Endothelial cell of umbilical vein (primary cell): ENCODE measurements at regions not wholly inside any gene's neighbourhood (a gene's known extent, or its start where the extent isn't known, plus 50 kb on each side); places are given as distances from the start of the nearest gene placed in this dataset.

Experiments used
- BruUV-seq: library from RNA; stranded (reverse); fragments of 400-500 nt; replicated peaks from 2 replicates; lab custom pipeline; 2021; lab: Mats Ljungman, UMichigan
- CTCF ChIA-PET: fragments of 300-600, 350-600 bp; sonication (Branson Sonifier 250); formaldehyde crosslinking; loops from one replicate; lab custom pipeline; 2021; ENCODE audit warnings: antibody characterized with exemption, inconsistent platforms; lab: Charles Lee
- POLR2A ChIA-PET: fragments of 300-600, 350-600 bp; sonication (Branson Sonifier 250); formaldehyde crosslinking; loops from one replicate; lab custom pipeline; 2021; ENCODE audit warnings: antibody characterized with exemption, inconsistent platforms; lab: Charles Lee
- DNase-seq: peaks from one replicate; pipeline ENCODE4 v3.0.0-alpha.2; 2011; ENCODE audit warnings: low read depth, low spot score
- FAIRE-seq: peaks from 2 replicates; lab custom pipeline; 2011; peaks lifted over from hg19 to GRCh38; lab: Jason Lieb, UNC
- H2AFZ ChIP-seq: 2 replicates; pipeline ENCODE4 v1.6.0; 2012; ENCODE audit warnings: low read depth, low read length, control low read depth, inconsistent platforms
- H3K27ac ChIP-seq: 2 replicates; pipeline ENCODE4 v1.5.1; 2011; ENCODE audit warnings: low read depth, mild to moderate bottlenecking, control low read depth, low read length, moderate library complexity; ENCODE audit not compliant: insufficient read depth
- H3K27me3 ChIP-seq, 2 experiments: 2 replicates each; pipeline versions ENCODE4 v1.6.0 to v1.6.1; 2011; ENCODE audit warnings: low read length in 2 of 2, mixed read lengths in 1 of 2; ENCODE audit not compliant: control insufficient read depth in 2 of 2, insufficient read depth in 2 of 2
- H3K36me3 ChIP-seq, 2 experiments: 2 replicates in 1 of 2; 3 replicates in 1 of 2; pipeline ENCODE4 v1.5.1; 2011; ENCODE audit warnings: low read length in 2 of 2, mild to moderate bottlenecking in 1 of 2, moderate library complexity in 1 of 2; ENCODE audit not compliant: control insufficient read depth in 2 of 2, insufficient read depth in 2 of 2; ENCODE audit errors: extremely low read depth in 1 of 2
- H3K4me1 ChIP-seq: 3 replicates; pipeline ENCODE4 v1.5.1; 2011; ENCODE audit warnings: mild to moderate bottlenecking, low read length; ENCODE audit not compliant: control insufficient read depth, insufficient read depth; ENCODE audit errors: extremely low read depth
- H3K4me2 ChIP-seq: 2 replicates; pipeline ENCODE4 v1.6.1; 2011; ENCODE audit warnings: low read length, control low read depth, mixed read lengths; ENCODE audit not compliant: insufficient read depth
- H3K4me3 ChIP-seq, 3 experiments: fragments of 200-600 bp in 1 of 3; sonication (generic), shearing (Covaris generic) in 1 of 3; replicated peaks in 1 of 3; 2 replicates each; pipeline ENCODE4 v1.5.1; 2011 to 2016; ENCODE audit warnings: control low read depth in 3 of 3, low read length in 3 of 3, mild to moderate bottlenecking in 2 of 3, inconsistent platforms in 1 of 3, low read depth in 1 of 3, moderate library complexity in 1 of 3; ENCODE audit not compliant: insufficient read depth in 1 of 3
- H3K79me2 ChIP-seq: 2 replicates; pipeline ENCODE4 v1.6.0; 2012; ENCODE audit warnings: low read length, inconsistent platforms; ENCODE audit not compliant: control insufficient read depth, insufficient read depth
- H3K9ac ChIP-seq: replicated peaks from 2 replicates; pipeline ENCODE3; 2011; ENCODE audit warnings: low read length, control low read depth; ENCODE audit not compliant: insufficient read depth; ENCODE audit errors: extremely low read depth
- H3K9me1 ChIP-seq: replicated peaks from 3 replicates; pipeline ENCODE4 v1.6.0; 2011; ENCODE audit warnings: mild to moderate bottlenecking, low read length; ENCODE audit not compliant: control insufficient read depth, insufficient read depth; ENCODE audit errors: extremely low read depth
- H3K9me3 ChIP-seq: replicated peaks from 2 replicates; pipeline ENCODE4 v1.5.1; 2012; ENCODE audit warnings: low read length, inconsistent platforms; ENCODE audit not compliant: control insufficient read depth, insufficient read depth
- H4K20me1 ChIP-seq: replicated peaks from 2 replicates; pipeline ENCODE3; 2011; ENCODE audit warnings: mild to moderate bottlenecking, low read length; ENCODE audit not compliant: control insufficient read depth, insufficient read depth; ENCODE audit errors: extremely low read depth
- CTCF ChIP-seq, 2 donors: IDR thresholded peaks; 1 replicate in 1 of 2; 2 replicates in 1 of 2; pipeline ENCODE4 v1.5.1; 2011; ENCODE audit warnings: low read length in 2 of 2, mild to moderate bottlenecking in 2 of 2, moderate library complexity in 2 of 2, control low read depth in 1 of 2, inconsistent platforms in 1 of 2, low read depth in 1 of 2; ENCODE audit not compliant: insufficient read depth in 1 of 2; ENCODE audit errors: extremely low read depth in 1 of 2
- EZH2 ChIP-seq: IDR thresholded peaks from 2 replicates; pipeline ENCODE4 v1.6.1; 2012; ENCODE audit warnings: borderline replicate concordance, low read depth, mild to moderate bottlenecking, moderate library complexity, low read length, inconsistent platforms; ENCODE audit not compliant: severe bottlenecking
- FOS ChIP-seq: IDR thresholded peaks from 2 replicates; pipeline ENCODE4 v1.6.1; 2011; ENCODE audit warnings: mild to moderate bottlenecking, low read length, moderate library complexity, borderline replicate concordance; ENCODE audit not compliant: insufficient read depth
- JUN ChIP-seq: IDR thresholded peaks from 2 replicates; pipeline ENCODE4 v1.6.1; 2011; ENCODE audit warnings: borderline replicate concordance, low read depth; ENCODE audit not compliant: insufficient read length, insufficient read depth
- MYC ChIP-seq: IDR thresholded peaks from one replicate; pipeline ENCODE4 v1.6.1; 2011; ENCODE audit warnings: mild to moderate bottlenecking, low read depth, low read length
- POLR2AphosphoS5 ChIP-seq: IDR thresholded peaks from 2 replicates; pipeline ENCODE4 v1.6.1; 2012; ENCODE audit warnings: low read depth, mild to moderate bottlenecking, control low read depth, low read length, moderate library complexity; ENCODE audit not compliant: insufficient read depth
- dilution Hi-C: fragments of 300-500 bp; cut with MboI; formaldehyde crosslinking; loops from one replicate; pipeline ENCODE4 v1.15.0; 2019; ENCODE audit warnings: low sequenced_read_pairs; ENCODE audit not compliant: extremely low pct_ligation_motif_present
- intact Hi-C: fragments of 100-400 bp; cut with micrococcal nuclease; formaldehyde crosslinking; loops from one replicate; pipeline ENCODE4 v1.10.0; 2022
- TF ChIP-seq, protein P1 (sequence below): IDR thresholded peaks from 2 replicates; pipeline ENCODE4 v1.6.1; 2011; ENCODE audit not compliant: insufficient read depth, insufficient read length

GRCh38 chr6:82645536-82646230 is 282.1 kb downstream of the TPBG start:
- dilution Hi-C loops (no loop called here), intact Hi-C loops (loop anchor here (1.0 kb wide), 1 partner anchor 35 kb away; no protein-coding TSS in a partner anchor)
- no peak for DNase-seq

More at GRCh38 chr6:82645536-82646230, 282.1 kb downstream of the TPBG start:
- Histone ChIP-seq H3K9me1 (no peaks in the 10 kb centered on the region), H3K27me3 (no peaks in the 10 kb centered on the region), H3K9ac (no peak overlapping the region), H3K4me2 (no peak overlapping the region), H3K79me2 (no peaks in the 10 kb centered on the region), H4K20me1 (no peaks in the 10 kb centered on the region), H3K4me3 (no peak overlapping the region), H3K9me3 (no peaks in the 10 kb centered on the region), H2AFZ (no peak overlapping the region), H3K27ac (no peak overlapping the region), H3K4me1 (no peaks in the 10 kb centered on the region), H3K36me3 (no peaks in the 10 kb centered on the region)
- FAIRE-seq, result no peak
- TF ChIP-seq CTCF (IDR thresholded peaks at IDR 0.05; ENCODE audit: extremely low read depth in 1 of 2, insufficient read depth in 1 of 2, low read depth in 1 of 2, low read length in 2 of 2), result no peak
- no peak for TF ChIP-seq POLR2AphosphoS5
- TF ChIP-seq, protein P1, sequence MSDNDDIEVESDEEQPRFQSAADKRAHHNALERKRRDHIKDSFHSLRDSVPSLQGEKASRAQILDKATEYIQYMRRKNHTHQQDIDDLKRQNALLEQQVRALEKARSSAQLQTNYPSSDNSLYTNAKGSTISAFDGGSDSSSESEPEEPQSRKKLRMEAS, result no peak
- TF ChIP-seq JUN, result no peak
- no peak for TF ChIP-seq FOS
- TF ChIP-seq MYC, result no peak
- TF ChIP-seq EZH2, result no peak
- CTCF ChIA-PET, result no interaction called here
- BruUV-seq, result no TSS peak
- POLR2A ChIA-PET, result no interaction called here
